PC-3 (cell line): ENCODE measurements at regions not wholly inside any gene's neighbourhood (a gene's known extent, or its start where the extent isn't known, plus 50 kb on each side); places are given as distances from the start of the nearest gene placed in this dataset.

Experiments
- ATAC-seq: fragments of 200-7000 bp; cut with Tn5 transposase; 2 replicates; pipeline ENCODE4 v1.9.1; 2020; ENCODE audit warnings: mild to moderate bottlenecking, moderate library complexity
- BruUV-seq: library from RNA; stranded (reverse); fragments of 400-500 nt; replicated peaks from 2 replicates; lab custom pipeline; 2021; lab: Mats Ljungman, UMichigan
- CTCF ChIA-PET: fragments of 300-600 bp; sonication (Branson Sonifier 250); formaldehyde crosslinking; loops from one replicate; lab custom pipeline; 2022; ENCODE audit warnings: antibody characterized with exemption; lab: Charles Lee
- POLR2A ChIA-PET: fragments of 300-600 bp; sonication (Branson Sonifier 250); formaldehyde crosslinking; loops from one replicate; lab custom pipeline; 2022; ENCODE audit warnings: antibody characterized with exemption; ENCODE audit not compliant: unreplicated experiment; lab: Charles Lee
- DNase-seq: peaks from one replicate; pipeline ENCODE4 v3.0.0-alpha.2; 2015
- H2AFZ ChIP-seq: fragments of 300-600 bp; sonication (generic); 2 replicates; pipeline ENCODE4 v1.6.0; 2016; ENCODE audit warnings: antibody characterized with exemption, low read length
- H3F3A ChIP-seq: fragments of 300-600 bp; sonication (generic); one replicate; pipeline ENCODE4 v1.6.0; 2017; ENCODE audit warnings: antibody characterized with exemption, low read length, control low read depth, mild to moderate bottlenecking; ENCODE audit not compliant: unreplicated experiment
- H3K27ac ChIP-seq: fragments of 300-600 bp; sonication (generic); 2 replicates; pipeline ENCODE4 v1.5.1; 2016; ENCODE audit warnings: mild to moderate bottlenecking, low read length
- H3K27me3 ChIP-seq: fragments of 300-600 bp; sonication (generic); 2 replicates; pipeline ENCODE4 v1.6.1; 2016; ENCODE audit warnings: low read length, mixed read lengths
- H3K36me3 ChIP-seq: fragments of 300-600 bp; sonication (generic); 2 replicates; pipeline ENCODE4 v1.6.1; 2016; ENCODE audit warnings: low read depth, mixed run types, low read length, mixed read lengths
- H3K4me1 ChIP-seq: fragments of 300-600 bp; sonication (generic); 2 replicates; pipeline ENCODE4 v1.5.1; 2016; ENCODE audit warnings: low read length; ENCODE audit not compliant: insufficient read depth
- H3K4me2 ChIP-seq: fragments of 300-600 bp; sonication (generic); 2 replicates; pipeline ENCODE4 v1.6.0; 2016; ENCODE audit warnings: low read length
- H3K4me3 ChIP-seq: fragments of 300-600 bp; sonication (generic); 2 replicates; pipeline ENCODE4 v1.5.1; 2016; ENCODE audit warnings: mild to moderate bottlenecking, low read length, mixed read lengths
- H3K79me2 ChIP-seq: fragments of 300-600 bp; sonication (generic); 2 replicates; pipeline ENCODE4 v1.6.1; 2017; ENCODE audit warnings: low read length, mixed read lengths
- H3K9ac ChIP-seq: fragments of 300-600 bp; sonication (generic); 2 replicates; pipeline ENCODE4 v1.6.0; 2016; ENCODE audit warnings: mild to moderate bottlenecking, low read length
- H3K9me2 ChIP-seq: fragments of 300-600 bp; sonication (generic); replicated peaks from 2 replicates; pipeline ENCODE4 v1.6.1; 2016; ENCODE audit warnings: mixed run types, low read length, mixed read lengths
- H3K9me3 ChIP-seq: fragments of 300-600 bp; sonication (generic); 2 replicates; pipeline ENCODE4 v1.6.1; 2016; ENCODE audit warnings: low read length, mixed read lengths
- H4K20me1 ChIP-seq: fragments of 300-600 bp; sonication (generic); 2 replicates; pipeline ENCODE4 v1.6.1; 2016; ENCODE audit warnings: low read length, mixed read lengths
- CTCF ChIP-seq: fragments of 300-600 bp; sonication (generic); conservative IDR thresholded peaks from 2 replicates; pipeline ENCODE4 v1.5.1; 2017; ENCODE audit warnings: antibody characterized with exemption, low read depth, mild to moderate bottlenecking, low read length
- EZH2 ChIP-seq: fragments of 300-600 bp; sonication (generic); IDR thresholded peaks from one replicate; pipeline ENCODE4 v1.6.1; 2017; ENCODE audit warnings: antibody characterized with exemption, mild to moderate bottlenecking, low read length; ENCODE audit not compliant: unreplicated experiment
- EZH2phosphoT487 ChIP-seq: fragments of 300-600 bp; sonication (generic); IDR thresholded peaks from 2 replicates; pipeline ENCODE4 v1.6.1; 2018; ENCODE audit warnings: mild to moderate bottlenecking, antibody characterized with exemption, low read length, borderline replicate concordance
- intact Hi-C: fragments of 100-400 bp; cut with micrococcal nuclease; formaldehyde crosslinking; loops from 2 replicates; pipeline ENCODE4 v1.9.0; 2023

- Histone ChIP-seq H3F3A (no peaks in the 10 kb centered on the region), H3K9me3 (no peaks in the 10 kb centered on the region; the same call in 1 of the 2 replicates), H3K4me3 (no peak overlapping the region), H3K4me1 (no peaks in the 10 kb centered on the region), H3K4me2 (no peak overlapping the region), H3K79me2 (no peaks in the 10 kb centered on the region), H4K20me1 (no peaks in the 10 kb centered on the region), H3K36me3 (no peaks in the 10 kb centered on the region), H2AFZ (no peak overlapping the region), H3K9me2 (no peaks in the 10 kb centered on the region), H3K9ac (no peak overlapping the region), H3K27ac (no peak overlapping the region), H3K27me3 (no peaks in the 10 kb centered on the region)
- intact Hi-C loops = no loop called here
- CTCF ChIA-PET = no interaction called here
- TF ChIP-seq EZH2phosphoT487 = no peak
- no peak for TF ChIP-seq EZH2
- TF ChIP-seq CTCF = no peak
- no peak for ATAC-seq
- POLR2A ChIA-PET = no interaction called here
- no peak for DNase-seq
- no TSS peak for BruUV-seq
Observed at GRCh38 chr9:117869287-117869686, 165.1 kb downstream of the TLR4 start.

GRCh38 chr9:117869712-117870111 lies 165.5 kb downstream of the TLR4 start:
- DNase-seq = no peak
- no peak for TF ChIP-seq EZH2
- TF ChIP-seq CTCF = no peak
- no peak for TF ChIP-seq EZH2phosphoT487
- Histone ChIP-seq H3K4me2 (no peak overlapping the region), H3K9me2 (no peaks in the 10 kb centered on the region), H3K36me3 (no peaks in the 10 kb centered on the region), H3K9ac (no peak overlapping the region), H3K27ac (no peak overlapping the region), H4K20me1 (no peaks in the 10 kb centered on the region), H2AFZ (no peak overlapping the region), H3K4me3 (no peak overlapping the region), H3K9me3 (no peaks in the 10 kb centered on the region; the same call in 1 of the 2 replicates), H3K27me3 (no peaks in the 10 kb centered on the region), H3K79me2 (no peaks in the 10 kb centered on the region), H3F3A (no peaks in the 10 kb centered on the region), H3K4me1 (no peaks in the 10 kb centered on the region)
- intact Hi-C loops = no loop called here
- BruUV-seq = no TSS peak
- ChIA-PET POLR2A (no interaction called here), CTCF (no interaction called here)
- ATAC-seq = no peak

- CTCF ChIA-PET = no interaction called here
- no peaks in the 10 kb centered on the region for H3F3A ChIP-seq
- DNase-seq = no peak
Observed at GRCh38 chr9:117873664-117874063, 169.5 kb downstream of the TLR4 start.

More at GRCh38 chr9:117873664-117874063, 169.5 kb downstream of the TLR4 start:
- no peaks in the 10 kb centered on the region for H3K9me2 ChIP-seq
- no peaks in the 10 kb centered on the region for H4K20me1 ChIP-seq
- intact Hi-C loops = no loop called here
- no peaks in the 10 kb centered on the region for H3K4me1 ChIP-seq
- H3K79me2 ChIP-seq = no peaks in the 10 kb centered on the region
- H2AFZ ChIP-seq = no peak overlapping the region
- no peak overlapping the region for H3K27ac ChIP-seq
- ATAC-seq = no peak
- TF ChIP-seq CTCF = no peak
- TF ChIP-seq EZH2phosphoT487 = no peak
- no peak for TF ChIP-seq EZH2
- H3K4me3 ChIP-seq = no peak overlapping the region
- no peak overlapping the region for H3K9ac ChIP-seq
- H3K27me3 ChIP-seq = no peaks in the 10 kb centered on the region
- no peaks in the 10 kb centered on the region for H3K9me3 ChIP-seq
- no TSS peak for BruUV-seq
- no peaks in the 10 kb centered on the region for H3K36me3 ChIP-seq
- POLR2A ChIA-PET = no interaction called here
- H3K4me2 ChIP-seq = no peak overlapping the region
